A673 (cell line): ENCODE measurements at regions not wholly inside any gene's neighbourhood (a gene's known extent, or its start where the extent isn't known, plus 50 kb on each side); places are given as distances from the start of the nearest gene placed in this dataset.

Experiments
- BruUV-seq: library from RNA; stranded (reverse); fragments of 400-500 nt; replicated peaks from 2 replicates; lab custom pipeline; 2021; lab: Mats Ljungman, UMichigan
- CTCF ChIA-PET: fragments of 300-600 bp; sonication (Branson Sonifier 250); formaldehyde crosslinking; loops from one replicate; lab custom pipeline; 2022; ENCODE audit warnings: antibody characterized with exemption; lab: Charles Lee
- POLR2A ChIA-PET: fragments of 300-600 bp; sonication (Branson Sonifier 250); formaldehyde crosslinking; loops from one replicate; lab custom pipeline; 2022; ENCODE audit warnings: antibody characterized with exemption; ENCODE audit not compliant: low non-redundant PET; lab: Charles Lee
- DNase-seq: peaks from one replicate; pipeline ENCODE4 v3.0.0-alpha.2; 2015; ENCODE audit warnings: low spot score
- H3K27ac ChIP-seq: fragments of 200-600 bp; sonication (generic); 2 replicates; pipeline ENCODE4 v1.5.1; 2016; ENCODE audit warnings: mixed run types, low read depth, mild to moderate bottlenecking, mixed read lengths, antibody characterized with exemption, low read length; ENCODE audit not compliant: poor library complexity, severe bottlenecking
- H3K27me3 ChIP-seq: fragments of 200-600 bp; sonication (generic); replicated peaks from 2 replicates; pipeline ENCODE4 v1.6.1; 2017; ENCODE audit warnings: mixed run types, low read depth, mild to moderate bottlenecking, mixed read lengths, antibody characterized with exemption, low read length; ENCODE audit not compliant: insufficient read depth, poor library complexity
- H3K36me3 ChIP-seq: fragments of 200-600 bp; sonication (generic); 2 replicates; pipeline ENCODE4 v1.6.1; 2016; ENCODE audit warnings: mixed run types, mild to moderate bottlenecking, mixed read lengths, antibody characterized with exemption, low read length; ENCODE audit not compliant: insufficient read depth, poor library complexity, severe bottlenecking
- H3K4me1 ChIP-seq: fragments of 200-600 bp; sonication (generic); 2 replicates; pipeline ENCODE4 v1.6.1; 2017; ENCODE audit warnings: mixed run types, mild to moderate bottlenecking, mixed read lengths, antibody characterized with exemption, low read length; ENCODE audit not compliant: insufficient read depth, poor library complexity, severe bottlenecking
- H3K4me3 ChIP-seq: fragments of 200-600 bp; sonication (generic); 2 replicates; pipeline ENCODE4 v1.5.1; 2016; ENCODE audit warnings: low read depth, mixed run types, mild to moderate bottlenecking, mixed read lengths, low read length; ENCODE audit not compliant: poor library complexity, severe bottlenecking
- H3K9me3 ChIP-seq: fragments of 200-600 bp; sonication (generic); 2 replicates; pipeline ENCODE4 v1.6.1; 2016; ENCODE audit warnings: mixed run types, low read depth, mild to moderate bottlenecking, mixed read lengths, antibody characterized with exemption, low read length; ENCODE audit not compliant: poor library complexity, severe bottlenecking
- EZH2 ChIP-seq: fragments of 200-600 bp; sonication (generic); IDR thresholded peaks from 2 replicates; pipeline ENCODE4 v1.6.1; 2017; ENCODE audit warnings: borderline replicate concordance, low read depth, mild to moderate bottlenecking, mixed read lengths, antibody characterized with exemption, low read length; ENCODE audit not compliant: poor library complexity, severe bottlenecking
- intact Hi-C: fragments of 100-400 bp; cut with micrococcal nuclease; formaldehyde crosslinking; loops from one replicate; pipeline ENCODE4 v1.10.0; 2022; ENCODE audit not compliant: unreplicated experiment
- TF ChIP-seq, protein P1 (sequence below): fragments of 300-800, 200-600 bp; sonication (generic); conservative IDR thresholded peaks from 2 replicates; pipeline ENCODE4 v1.5.1; 2017; ENCODE audit warnings: low read depth, mild to moderate bottlenecking, antibody characterized with exemption, low read length, moderate library complexity, mixed read lengths

DNA sequence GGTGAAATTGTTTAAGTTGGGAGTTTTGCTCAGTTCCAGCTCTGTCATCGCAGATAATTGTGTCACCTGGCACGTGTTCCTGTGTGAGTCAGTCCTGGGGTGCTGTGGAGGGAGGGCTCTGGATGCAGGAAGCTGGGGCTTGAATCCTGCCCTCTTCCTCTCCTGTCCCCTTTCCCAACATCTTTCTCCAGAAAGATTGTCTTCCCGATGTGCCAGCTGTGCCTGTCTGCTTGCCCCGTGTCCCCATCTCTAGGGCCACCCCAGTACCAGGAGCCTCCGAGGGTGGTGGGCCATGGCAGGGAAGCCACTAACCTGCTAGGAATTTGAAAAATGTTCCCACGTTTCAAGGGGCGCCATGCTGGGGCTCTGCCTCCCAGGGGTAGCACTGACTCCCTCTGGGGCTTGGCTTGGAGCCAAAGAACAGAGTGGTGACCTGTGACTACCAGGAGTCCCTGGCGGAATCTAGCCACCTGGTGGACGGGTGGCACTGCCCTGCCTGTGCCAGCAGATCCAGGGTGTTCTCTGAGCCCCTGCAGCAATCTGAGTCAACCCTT lies 198.1 kb downstream of the ENGASE start:
- no TSS peak for BruUV-seq
- CTCF ChIA-PET: no interaction called here

DNA sequence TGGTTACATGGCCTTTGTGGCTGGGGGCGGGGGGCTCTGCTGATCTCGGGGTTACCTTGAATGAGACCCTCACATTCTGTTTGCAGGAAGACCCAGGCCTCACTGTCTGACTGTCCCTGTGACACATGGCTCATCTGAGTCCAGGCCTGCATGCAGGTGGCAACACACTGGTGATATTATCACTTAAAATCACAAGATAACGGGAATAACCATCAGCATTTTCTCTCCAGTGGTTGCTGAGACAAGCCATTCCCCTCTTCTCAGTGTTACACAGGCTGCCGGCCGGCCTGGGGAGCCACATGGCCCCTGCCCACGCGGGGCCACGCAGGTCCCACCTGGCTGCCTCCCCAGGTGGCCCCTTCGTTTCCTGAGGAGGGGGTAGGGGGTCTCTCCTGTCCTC lies 197.6 kb downstream of the ENGASE start:
- Histone ChIP-seq H3K4me1 (no peaks in the 10 kb centered on the region), H3K27ac (no peak overlapping the region), H3K4me3 (no peak overlapping the region), H3K27me3 (peaks cover 64% of the 10 kb centered on the region), H3K9me3 (no peaks in the 10 kb centered on the region), H3K36me3 (no peaks in the 10 kb centered on the region)
- CTCF ChIA-PET: no interaction called here
- intact Hi-C loops: no loop called here
- TF ChIP-seq, protein P1, sequence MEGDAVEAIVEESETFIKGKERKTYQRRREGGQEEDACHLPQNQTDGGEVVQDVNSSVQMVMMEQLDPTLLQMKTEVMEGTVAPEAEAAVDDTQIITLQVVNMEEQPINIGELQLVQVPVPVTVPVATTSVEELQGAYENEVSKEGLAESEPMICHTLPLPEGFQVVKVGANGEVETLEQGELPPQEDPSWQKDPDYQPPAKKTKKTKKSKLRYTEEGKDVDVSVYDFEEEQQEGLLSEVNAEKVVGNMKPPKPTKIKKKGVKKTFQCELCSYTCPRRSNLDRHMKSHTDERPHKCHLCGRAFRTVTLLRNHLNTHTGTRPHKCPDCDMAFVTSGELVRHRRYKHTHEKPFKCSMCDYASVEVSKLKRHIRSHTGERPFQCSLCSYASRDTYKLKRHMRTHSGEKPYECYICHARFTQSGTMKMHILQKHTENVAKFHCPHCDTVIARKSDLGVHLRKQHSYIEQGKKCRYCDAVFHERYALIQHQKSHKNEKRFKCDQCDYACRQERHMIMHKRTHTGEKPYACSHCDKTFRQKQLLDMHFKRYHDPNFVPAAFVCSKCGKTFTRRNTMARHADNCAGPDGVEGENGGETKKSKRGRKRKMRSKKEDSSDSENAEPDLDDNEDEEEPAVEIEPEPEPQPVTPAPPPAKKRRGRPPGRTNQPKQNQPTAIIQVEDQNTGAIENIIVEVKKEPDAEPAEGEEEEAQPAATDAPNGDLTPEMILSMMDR: no peak
- no peak for TF ChIP-seq EZH2
- DNase-seq: no peak
- POLR2A ChIA-PET: no interaction called here
- BruUV-seq: no TSS peak

More for the DNA sequence above, 198.1 kb downstream of the ENGASE start:
- no peak for DNase-seq
- H3K9me3 ChIP-seq: no peaks in the 10 kb centered on the region
- TF ChIP-seq EZH2: no peak
- TF ChIP-seq, protein P1: no peak
- no peaks in the 10 kb centered on the region for H3K4me1 ChIP-seq
- POLR2A ChIA-PET: no interaction called here
- H3K36me3 ChIP-seq: no peaks in the 10 kb centered on the region
- no peak overlapping the region for H3K4me3 ChIP-seq
- H3K27me3 ChIP-seq: peaks cover 62% of the 10 kb centered on the region
- intact Hi-C loops: no loop called here
- no peak overlapping the region for H3K27ac ChIP-seq

DNA sequence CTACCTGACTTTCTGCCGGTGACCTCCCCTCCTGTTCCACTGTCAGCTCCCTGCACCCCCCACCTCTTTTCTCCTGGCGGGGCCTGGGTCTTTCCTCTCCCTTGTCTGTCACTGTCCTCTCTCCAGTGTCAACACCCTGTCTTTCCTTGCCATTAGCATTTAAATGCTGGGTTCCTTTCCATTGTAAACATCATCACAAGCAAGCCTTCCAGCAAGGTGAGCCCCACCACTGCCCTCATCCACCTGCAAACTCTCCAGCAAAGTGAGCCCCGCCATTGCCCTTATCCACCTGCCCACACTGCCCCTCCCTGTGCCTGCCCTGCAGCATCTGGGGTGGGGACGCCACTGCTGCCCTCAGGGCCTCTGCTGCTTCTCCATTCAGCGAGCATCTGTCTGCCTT lies 195.0 kb downstream of the ENGASE start:
- TF ChIP-seq, protein P1: no peak
- no peak for TF ChIP-seq EZH2
- Histone ChIP-seq H3K36me3 (no peaks in the 10 kb centered on the region), H3K9me3 (no peaks in the 10 kb centered on the region), H3K4me1 (no peaks in the 10 kb centered on the region), H3K4me3 (no peak overlapping the region), H3K27me3 (peaks cover 90% of the 10 kb centered on the region), H3K27ac (no peak overlapping the region)
- DNase-seq: no peak
- ChIA-PET CTCF (no interaction called here), POLR2A (no interaction called here)
- BruUV-seq: no TSS peak
- intact Hi-C loops: no loop called here
